ENCODE measurements at regions not wholly inside any gene's neighbourhood (a gene's known extent, or its start where the extent isn't known, plus 50 kb on each side); places are given as distances from the start of the nearest gene placed in this dataset.

DNA sequence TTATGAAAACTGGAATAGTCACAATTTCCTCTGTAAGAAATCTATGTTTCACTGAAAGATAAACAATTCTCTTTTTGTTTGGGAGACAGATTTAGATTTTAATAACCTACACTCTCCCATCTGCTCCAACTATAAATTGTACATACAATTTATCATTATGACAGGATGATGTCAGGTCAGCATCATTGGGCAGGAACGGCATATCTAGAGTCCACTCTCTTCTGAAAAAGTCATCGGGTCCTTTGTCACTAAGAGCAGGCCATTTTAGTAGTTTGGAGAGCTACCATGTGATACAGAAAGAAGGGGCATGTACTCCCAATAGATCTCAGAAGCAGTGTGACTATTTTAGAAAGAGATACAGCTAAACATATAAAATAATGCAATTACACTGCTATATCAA lies 180.8 kb upstream of the ARGLU1 start (continued):
- TF ChIP-seq, protein P1, sequence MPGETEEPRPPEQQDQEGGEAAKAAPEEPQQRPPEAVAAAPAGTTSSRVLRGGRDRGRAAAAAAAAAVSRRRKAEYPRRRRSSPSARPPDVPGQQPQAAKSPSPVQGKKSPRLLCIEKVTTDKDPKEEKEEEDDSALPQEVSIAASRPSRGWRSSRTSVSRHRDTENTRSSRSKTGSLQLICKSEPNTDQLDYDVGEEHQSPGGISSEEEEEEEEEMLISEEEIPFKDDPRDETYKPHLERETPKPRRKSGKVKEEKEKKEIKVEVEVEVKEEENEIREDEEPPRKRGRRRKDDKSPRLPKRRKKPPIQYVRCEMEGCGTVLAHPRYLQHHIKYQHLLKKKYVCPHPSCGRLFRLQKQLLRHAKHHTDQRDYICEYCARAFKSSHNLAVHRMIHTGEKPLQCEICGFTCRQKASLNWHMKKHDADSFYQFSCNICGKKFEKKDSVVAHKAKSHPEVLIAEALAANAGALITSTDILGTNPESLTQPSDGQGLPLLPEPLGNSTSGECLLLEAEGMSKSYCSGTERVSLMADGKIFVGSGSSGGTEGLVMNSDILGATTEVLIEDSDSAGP (CRISPR knock-in tag; IDR thresholded peaks at IDR 0.05), result no peak
- TF ChIP-seq ELF4 (CRISPR knock-in tag; IDR thresholded peaks at IDR 0.05), result no peak

DNA sequence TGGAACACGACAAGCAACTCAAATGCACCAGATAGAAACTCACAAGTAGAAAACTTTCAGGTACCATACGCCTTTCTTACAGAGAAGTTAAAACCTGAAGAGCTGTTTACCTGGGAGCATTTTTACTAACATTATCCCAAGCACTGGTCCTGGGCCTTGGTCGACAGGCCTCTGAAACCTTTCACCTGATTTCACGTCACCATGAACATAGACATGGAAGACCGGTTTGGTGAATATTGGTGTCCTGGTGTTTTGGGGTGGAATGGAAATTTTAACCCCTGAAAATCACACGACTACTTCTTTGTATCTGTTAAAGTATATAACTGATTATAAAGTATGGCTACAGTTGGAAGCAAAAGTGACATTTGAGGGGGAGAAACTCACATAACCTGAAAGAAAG lies 176.6 kb upstream of the ARGLU1 start:
- POLR2A ChIA-PET, result no interaction called here
- intact Hi-C loops (cut with micrococcal nuclease), result no loop called here
- BruUV-seq (replicated peaks), result no TSS peak
- in situ Hi-C loops (cut with MboI), result no loop called here
- FAIRE-seq (no peak), DNase-seq (ENCODE audit: extremely low read depth in 1 of 4, low spot score in 3 of 4) (no peak), ATAC-seq (no peak)
- no peak overlapping the region for H3K4me2 ChIP-seq (ENCODE audit: insufficient read depth, low read length)
- no peaks in the 10 kb centered on the region for H4K20me1 ChIP-seq (replicated peaks; ENCODE audit: control insufficient read depth, insufficient read depth, low read length)
- no peaks in the 10 kb centered on the region for H3K9me3 ChIP-seq (replicated peaks; ENCODE audit: control insufficient read depth, insufficient read depth, low read depth, low read length)
- H3K36me3 ChIP-seq (ENCODE audit: control insufficient read depth, insufficient read depth, low read length), result no peaks in the 10 kb centered on the region
- CTCF ChIA-PET (ENCODE audit: low intra/inter-chr PET ratio), result no interaction called here
- H3K9ac ChIP-seq (ENCODE audit: insufficient read depth in 1 of 2, low read depth in 2 of 2, low read length in 2 of 2), result no peak overlapping the region
- H3K9me1 ChIP-seq (ENCODE audit: control insufficient read depth, insufficient read depth, low read length), result no peaks in the 10 kb centered on the region
- H3K27ac ChIP-seq (ENCODE audit: extremely low read depth, low read depth, low read length), result no peak overlapping the region
- H3K79me2 ChIP-seq (ENCODE audit: control insufficient read depth, insufficient read depth, low read length), result no peaks in the 10 kb centered on the region
- H3K27me3 ChIP-seq (ENCODE audit: control insufficient read depth in 2 of 2, insufficient read depth in 2 of 2, low read length in 2 of 2), result no peaks in the 10 kb centered on the region
- H3K4me3 ChIP-seq, result no peak overlapping the region
- 3% methylated on average over 6 of the region's 6 CpGs for WGBS (ENCODE audit: insufficient coverage, low coverage, missing lambda C conversion rate)
- H3K4me1 ChIP-seq (replicated peaks in 1 of 2; ENCODE audit: control insufficient read depth in 2 of 2, insufficient read depth in 2 of 2, low read length in 2 of 2), result no peaks in the 10 kb centered on the region
- no peak overlapping the region for H2AFZ ChIP-seq (ENCODE audit: low read depth, low read length)
- TF ChIP-seq ZC3H11A (IDR thresholded peaks at IDR 0.05; ENCODE audit: low read depth, low read length) (no peak), KDM4B (IDR thresholded peaks at IDR 0.05; ENCODE audit: borderline replicate concordance in 2 of 2, low read depth in 1 of 2) (no peak), LARP7 (IDR thresholded peaks at IDR 0.05) (no peak), DMBX1 (CRISPR knock-in tag; IDR thresholded peaks at IDR 0.05; ENCODE audit: borderline replicate concordance) (no peak), NFATC3 (IDR thresholded peaks at IDR 0.05) (no peak), ZNF408 (CRISPR knock-in tag; IDR thresholded peaks at IDR 0.05; ENCODE audit: low read depth) (no peak), ZNF174 (CRISPR knock-in tag; IDR thresholded peaks at IDR 0.05) (no peak), MAFK (IDR thresholded peaks at IDR 0.05; ENCODE audit: low read length) (no peak)
- TF ChIP-seq, protein P2, sequence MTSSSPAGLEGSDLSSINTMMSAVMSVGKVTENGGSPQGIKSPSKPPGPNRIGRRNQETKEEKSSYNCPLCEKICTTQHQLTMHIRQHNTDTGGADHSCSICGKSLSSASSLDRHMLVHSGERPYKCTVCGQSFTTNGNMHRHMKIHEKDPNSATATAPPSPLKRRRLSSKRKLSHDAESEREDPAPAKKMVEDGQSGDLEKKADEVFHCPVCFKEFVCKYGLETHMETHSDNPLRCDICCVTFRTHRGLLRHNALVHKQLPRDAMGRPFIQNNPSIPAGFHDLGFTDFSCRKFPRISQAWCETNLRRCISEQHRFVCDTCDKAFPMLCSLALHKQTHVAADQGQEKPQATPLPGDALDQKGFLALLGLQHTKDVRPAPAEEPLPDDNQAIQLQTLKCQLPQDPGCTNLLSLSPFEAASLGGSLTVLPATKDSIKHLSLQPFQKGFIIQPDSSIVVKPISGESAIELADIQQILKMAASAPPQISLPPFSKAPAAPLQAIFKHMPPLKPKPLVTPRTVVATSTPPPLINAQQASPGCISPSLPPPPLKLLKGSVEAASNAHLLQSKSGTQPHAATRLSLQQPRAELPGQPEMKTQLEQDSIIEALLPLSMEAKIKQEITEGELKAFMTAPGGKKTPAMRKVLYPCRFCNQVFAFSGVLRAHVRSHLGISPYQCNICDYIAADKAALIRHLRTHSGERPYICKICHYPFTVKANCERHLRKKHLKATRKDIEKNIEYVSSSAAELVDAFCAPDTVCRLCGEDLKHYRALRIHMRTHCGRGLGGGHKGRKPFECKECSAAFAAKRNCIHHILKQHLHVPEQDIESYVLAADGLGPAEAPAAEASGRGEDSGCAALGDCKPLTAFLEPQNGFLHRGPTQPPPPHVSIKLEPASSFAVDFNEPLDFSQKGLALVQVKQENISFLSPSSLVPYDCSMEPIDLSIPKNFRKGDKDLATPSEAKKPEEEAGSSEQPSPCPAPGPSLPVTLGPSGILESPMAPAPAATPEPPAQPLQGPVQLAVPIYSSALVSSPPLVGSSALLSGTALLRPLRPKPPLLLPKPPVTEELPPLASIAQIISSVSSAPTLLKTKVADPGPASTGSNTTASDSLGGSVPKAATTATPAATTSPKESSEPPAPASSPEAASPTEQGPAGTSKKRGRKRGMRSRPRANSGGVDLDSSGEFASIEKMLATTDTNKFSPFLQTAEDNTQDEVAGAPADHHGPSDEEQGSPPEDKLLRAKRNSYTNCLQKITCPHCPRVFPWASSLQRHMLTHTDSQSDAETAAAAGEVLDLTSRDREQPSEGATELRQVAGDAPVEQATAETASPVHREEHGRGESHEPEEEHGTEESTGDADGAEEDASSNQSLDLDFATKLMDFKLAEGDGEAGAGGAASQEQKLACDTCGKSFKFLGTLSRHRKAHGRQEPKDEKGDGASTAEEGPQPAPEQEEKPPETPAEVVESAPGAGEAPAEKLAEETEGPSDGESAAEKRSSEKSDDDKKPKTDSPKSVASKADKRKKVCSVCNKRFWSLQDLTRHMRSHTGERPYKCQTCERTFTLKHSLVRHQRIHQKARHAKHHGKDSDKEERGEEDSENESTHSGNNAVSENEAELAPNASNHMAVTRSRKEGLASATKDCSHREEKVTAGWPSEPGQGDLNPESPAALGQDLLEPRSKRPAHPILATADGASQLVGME (CRISPR knock-in tag; IDR thresholded peaks at IDR 0.05), result no peak
- TF ChIP-seq, protein P3, sequence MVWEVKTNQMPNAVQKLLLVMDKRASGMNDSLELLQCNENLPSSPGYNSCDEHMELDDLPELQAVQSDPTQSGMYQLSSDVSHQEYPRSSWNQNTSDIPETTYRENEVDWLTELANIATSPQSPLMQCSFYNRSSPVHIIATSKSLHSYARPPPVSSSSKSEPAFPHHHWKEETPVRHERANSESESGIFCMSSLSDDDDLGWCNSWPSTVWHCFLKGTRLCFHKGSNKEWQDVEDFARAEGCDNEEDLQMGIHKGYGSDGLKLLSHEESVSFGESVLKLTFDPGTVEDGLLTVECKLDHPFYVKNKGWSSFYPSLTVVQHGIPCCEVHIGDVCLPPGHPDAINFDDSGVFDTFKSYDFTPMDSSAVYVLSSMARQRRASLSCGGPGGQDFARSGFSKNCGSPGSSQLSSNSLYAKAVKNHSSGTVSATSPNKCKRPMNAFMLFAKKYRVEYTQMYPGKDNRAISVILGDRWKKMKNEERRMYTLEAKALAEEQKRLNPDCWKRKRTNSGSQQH (CRISPR knock-in tag; IDR thresholded peaks at IDR 0.05), result no peak
- TF ChIP-seq, protein P4, sequence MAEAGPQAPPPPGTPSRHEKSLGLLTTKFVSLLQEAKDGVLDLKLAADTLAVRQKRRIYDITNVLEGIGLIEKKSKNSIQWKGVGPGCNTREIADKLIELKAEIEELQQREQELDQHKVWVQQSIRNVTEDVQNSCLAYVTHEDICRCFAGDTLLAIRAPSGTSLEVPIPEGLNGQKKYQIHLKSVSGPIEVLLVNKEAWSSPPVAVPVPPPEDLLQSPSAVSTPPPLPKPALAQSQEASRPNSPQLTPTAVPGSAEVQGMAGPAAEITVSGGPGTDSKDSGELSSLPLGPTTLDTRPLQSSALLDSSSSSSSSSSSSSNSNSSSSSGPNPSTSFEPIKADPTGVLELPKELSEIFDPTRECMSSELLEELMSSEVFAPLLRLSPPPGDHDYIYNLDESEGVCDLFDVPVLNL (CRISPR knock-in tag; IDR thresholded peaks at IDR 0.05; ENCODE audit: low read depth), result no peak

Measured in K562 (cell line).